B cell (primary cell): ENCODE measurements at regions not wholly inside any gene's neighbourhood (a gene's known extent, or its start where the extent isn't known, plus 50 kb on each side); places are given as distances from the start of the nearest gene placed in this dataset.

Source experiments
- ATAC-seq: fragments of 200-7000 bp; cut with Tn5 transposase; one replicate; pipeline ENCODE4 v1.10.0; 2021; ENCODE audit warnings: low read depth, mild to moderate bottlenecking, moderate number of reproducible peaks, moderate library complexity
- CTCF ChIA-PET: fragments of 350-600 bp; sonication (Branson Sonifier 250); formaldehyde crosslinking; loops from one replicate; lab custom pipeline; 2021; ENCODE audit warnings: antibody characterized with exemption, inconsistent platforms; lab: Charles Lee
- POLR2A ChIA-PET: fragments of 350-600 bp; sonication (Branson Sonifier 250); formaldehyde crosslinking; loops from one replicate; lab custom pipeline; 2021; ENCODE audit warnings: antibody characterized with exemption; lab: Charles Lee
- DNase-seq: peaks from one replicate; pipeline ENCODE4 v3.0.0; 2013
- H2AFZ ChIP-seq: 2 replicates; pipeline ENCODE4 v1.6.1; 2012; ENCODE audit warnings: mild to moderate bottlenecking, low read depth, low read length; ENCODE audit not compliant: insufficient read depth, poor library complexity, severe bottlenecking
- H3K27ac ChIP-seq, 2 donors: 1 replicate in 1 of 2; 2 replicates in 1 of 2; pipeline ENCODE4 v1.5.1; 2012 to 2013; ENCODE audit warnings: low read length in 2 of 2, mild to moderate bottlenecking in 2 of 2, moderate library complexity in 1 of 2
- H3K27me3 ChIP-seq, 4 experiments: fragments of 200-600 bp in 1 of 4; sonication (generic) in 1 of 4; replicated peaks in 1 of 4; 1 replicate in 2 of 4; 2 replicates in 2 of 4; pipeline versions ENCODE4 v1.6.1 to v1.7.0; 2013 to 2016; ENCODE audit warnings: low read length in 3 of 4, mild to moderate bottlenecking in 2 of 4, mixed read lengths in 1 of 4, moderate library complexity in 1 of 4; ENCODE audit not compliant: insufficient read depth in 4 of 4, control insufficient read depth in 3 of 4; ENCODE audit errors: control extremely low read depth in 1 of 4
- H3K36me3 ChIP-seq, 2 experiments: replicated peaks in 1 of 2; 1 replicate in 1 of 2; 2 replicates in 1 of 2; pipeline versions ENCODE4 v1.6.1 to v1.7.1; 2013; ENCODE audit warnings: low read length in 1 of 2; ENCODE audit not compliant: insufficient read depth in 2 of 2, control insufficient read depth in 1 of 2; ENCODE audit errors: control extremely low read depth in 1 of 2, extremely low read depth in 1 of 2
- H3K4me1 ChIP-seq, 2 donors: fragments of 200-600 bp in 1 of 2; sonication (generic) in 1 of 2; 1 replicate in 1 of 2; 2 replicates in 1 of 2; pipeline versions ENCODE4 v1.5.1 to v1.6.1; 2013 to 2017; ENCODE audit warnings: low read length in 2 of 2; ENCODE audit not compliant: control insufficient read depth in 2 of 2, insufficient read depth in 2 of 2
- H3K4me2 ChIP-seq: replicated peaks from 2 replicates; pipeline ENCODE3; 2012; ENCODE audit warnings: mild to moderate bottlenecking, low read depth, low read length; ENCODE audit not compliant: poor library complexity, severe bottlenecking
- H3K4me3 ChIP-seq, 5 experiments: fragments of 200-600 bp in 1 of 5; sonication (generic) in 1 of 5; 1 replicate in 3 of 5; 2 replicates in 2 of 5; pipeline versions ENCODE4 v1.5.1 to v1.7.0; 2011 to 2016; ENCODE audit warnings: low read length in 4 of 5, mild to moderate bottlenecking in 4 of 5, low read depth in 2 of 5, control low read depth in 1 of 5, moderate library complexity in 1 of 5; ENCODE audit not compliant: insufficient read depth in 1 of 5; ENCODE audit errors: control extremely low read depth in 1 of 5, extremely low read depth in 1 of 5
- H3K79me2 ChIP-seq: fragments of 200-600 bp; sonication (generic); one replicate; pipeline ENCODE4 v1.6.0; 2016; ENCODE audit warnings: low read length; ENCODE audit not compliant: control insufficient read depth, insufficient read depth
- H3K9ac ChIP-seq: fragments of 200-600 bp; sonication (generic); 2 replicates; pipeline ENCODE4 v1.6.1; 2017; ENCODE audit warnings: mild to moderate bottlenecking, low read length, moderate library complexity
- H3K9me3 ChIP-seq, 3 donors: one replicate each; pipeline versions ENCODE4 v1.6.1 to v1.7.1; 2013; ENCODE audit warnings: low read length in 2 of 3; ENCODE audit not compliant: control insufficient read depth in 2 of 3, insufficient read depth in 1 of 3; ENCODE audit errors: control extremely low read depth in 1 of 3
- H4K20me1 ChIP-seq: 2 replicates; pipeline ENCODE4 v1.6.0; 2012; ENCODE audit warnings: mild to moderate bottlenecking, low read length; ENCODE audit not compliant: insufficient read depth, control insufficient read depth, poor library complexity, severe bottlenecking
- H3K27ac Mint-ChIP-seq: one replicate; pipeline ENCODE4 v1.8.0; 2021; ENCODE audit warnings: mixed read lengths
- H3K27me3 Mint-ChIP-seq: one replicate; pipeline ENCODE4 v1.8.0; 2021; ENCODE audit warnings: mixed read lengths
- H3K4me1 Mint-ChIP-seq: one replicate; pipeline ENCODE4 v1.8.0; 2021; ENCODE audit warnings: mixed read lengths
- H3K4me3 Mint-ChIP-seq: one replicate; pipeline ENCODE4 v1.8.0; 2021; ENCODE audit warnings: mixed read lengths
- H3K9me3 Mint-ChIP-seq: one replicate; pipeline ENCODE4 v1.8.0; 2022; ENCODE audit warnings: mixed read lengths; ENCODE audit not compliant: insufficient read depth
- CTCF ChIP-seq: fragments of 200-600 bp; IDR thresholded peaks from one replicate; pipeline ENCODE4 v1.8.0; 2022; ENCODE audit warnings: antibody characterized with exemption, mild to moderate bottlenecking
- EZH2 ChIP-seq: IDR thresholded peaks from 2 replicates; pipeline ENCODE4 v1.6.1; 2012; ENCODE audit warnings: borderline replicate concordance, low read depth, mild to moderate bottlenecking, moderate library complexity, low read length; ENCODE audit not compliant: insufficient read depth, poor library complexity, severe bottlenecking
- WGBS: methylation state at CpG from one replicate; pipeline ENCODE4 v1.1.5; 2013; ENCODE audit warnings: missing lambda C conversion rate; ENCODE audit not compliant: insufficient coverage; 5-methylcytosine and 5-hydroxymethylcytosine counted together
- intact Hi-C: fragments of 100-400 bp; cut with micrococcal nuclease; formaldehyde crosslinking; loops from one replicate; pipeline ENCODE4 v1.10.0; 2022

- CTCF ChIA-PET = no interaction called here
- Histone ChIP-seq H4K20me1 (no peaks in the 10 kb centered on the region), H2AFZ (no peak overlapping the region), H3K27ac (no peak overlapping the region), H3K4me1 (no peaks in the 10 kb centered on the region), H3K4me3 (no peak overlapping the region), H3K9me3 (no peaks in the 10 kb centered on the region), H3K27me3 (no peaks in the 10 kb centered on the region), H3K9ac (no peak overlapping the region), H3K4me2 (no peak overlapping the region), H3K36me3 (no peaks in the 10 kb centered on the region), H3K79me2 (no peaks in the 10 kb centered on the region)
- DNase-seq = no peak
- Mint-ChIP-seq H3K9me3 (no peaks in the 10 kb centered on the region), H3K27me3 (no peaks in the 10 kb centered on the region), H3K4me3 (no peak overlapping the region), H3K27ac (no peak overlapping the region), H3K4me1 (no peaks in the 10 kb centered on the region)
- no peak for ATAC-seq
- POLR2A ChIA-PET = no interaction called here
- TF ChIP-seq EZH2 (no peak), CTCF (no peak)
- intact Hi-C loops = no loop called here
- WGBS = no CpG with 5 or more reads among the region's 3 CpGs
Observed at GRCh38 chr18:68256418-68257067, 458.4 kb downstream of the TMX3 start.

GRCh38 chr18:68244786-68245185 is 470.1 kb downstream of the TMX3 start:
- Histone ChIP-seq H3K27ac (no peak overlapping the region), H3K9me3 (peaks cover 0 to 7% (median 1%) of the 10 kb centered on the region in 3 donors), H3K9ac (no peak overlapping the region), H3K4me3 (no peak overlapping the region), H3K79me2 (no peaks in the 10 kb centered on the region), H3K4me1 (no peaks in the 10 kb centered on the region), H2AFZ (no peak overlapping the region), H3K36me3 (no peaks in the 10 kb centered on the region), H3K4me2 (no peak overlapping the region), H4K20me1 (no peaks in the 10 kb centered on the region), H3K27me3 (no peaks in the 10 kb centered on the region)
- peaks cover 4% of the 10 kb centered on the region for H3K9me3 Mint-ChIP-seq
- ATAC-seq (no peak), DNase-seq (no peak)
- ChIA-PET POLR2A (no interaction called here), CTCF (no interaction called here)
- TF ChIP-seq EZH2 (no peak), CTCF (no peak)
- H3K4me1 Mint-ChIP-seq = no peaks in the 10 kb centered on the region
- H3K4me3 Mint-ChIP-seq = no peak overlapping the region
- intact Hi-C loops = no loop called here
- H3K27me3 Mint-ChIP-seq = no peaks in the 10 kb centered on the region
- no CpG with 5 or more reads among the region's 2 CpGs for WGBS
- H3K27ac Mint-ChIP-seq = no peak overlapping the region
